Dermis microvascular lymphatic vessel endothelial cell (primary cell): ENCODE measurements at regions not wholly inside any gene's neighbourhood (a gene's known extent, or its start where the extent isn't known, plus 50 kb on each side); places are given as distances from the start of the nearest gene placed in this dataset.

Source experiments
- DNase-seq, 2 donors: peaks; one replicate each; pipeline versions ENCODE4 v3.0.0 to v3.0.0-alpha.2; 2010; ENCODE audit warnings: low read depth in 2 of 2

- DNase-seq, result no peak
Measured at GRCh38 chr1:69223156-69223555, 344.6 kb upstream of the LRRC7 start.

- DNase-seq, result no peak
Measured at GRCh38 chr1:69228501-69228900, 339.2 kb upstream of the LRRC7 start.

- no peak for DNase-seq
Measured at GRCh38 chr1:69230208-69230607, 337.5 kb upstream of the LRRC7 start.

- no peak for DNase-seq
Measured at GRCh38 chr1:69233463-69233862, 334.3 kb upstream of the LRRC7 start.

- no peak for DNase-seq
Measured at GRCh38 chr1:69244211-69244610, 323.5 kb upstream of the LRRC7 start.

- no peak for DNase-seq
Measured at GRCh38 chr1:69246109-69246508, 321.6 kb upstream of the LRRC7 start.

GRCh38 chr1:69246710-69247109 lies 321.0 kb upstream of the LRRC7 start:
- DNase-seq, result no peak

GRCh38 chr1:69252696-69253095 lies 315.0 kb upstream of the LRRC7 start:
- DNase-seq, result no peak

GRCh38 chr1:69256036-69256435 lies 311.7 kb upstream of the LRRC7 start:
- DNase-seq, result no peak

- no peak for DNase-seq
Measured at GRCh38 chr1:69258842-69259241, 308.9 kb upstream of the LRRC7 start.

GRCh38 chr1:69263921-69264391 lies 303.8 kb upstream of the LRRC7 start:
- DNase-seq, result no peak

GRCh38 chr1:69269491-69269890 lies 298.2 kb upstream of the LRRC7 start:
- no peak for DNase-seq

GRCh38 chr1:69271587-69272125 lies 296.1 kb upstream of the LRRC7 start:
- no peak for DNase-seq

GRCh38 chr1:69272684-69273083 lies 295.0 kb upstream of the LRRC7 start:
- DNase-seq, result no peak

- no peak for DNase-seq
Measured at GRCh38 chr1:69278923-69279322, 288.8 kb upstream of the LRRC7 start.

GRCh38 chr1:69283516-69283915 lies 284.2 kb upstream of the LRRC7 start:
- no peak for DNase-seq

- DNase-seq, result no peak
Measured at GRCh38 chr1:69284508-69284907, 283.2 kb upstream of the LRRC7 start.

GRCh38 chr1:69288416-69288815 lies 279.3 kb upstream of the LRRC7 start:
- DNase-seq, result no peak

- no peak for DNase-seq
Measured at GRCh38 chr1:69290291-69290690, 277.4 kb upstream of the LRRC7 start.

- no peak for DNase-seq
Measured at GRCh38 chr1:69291541-69291940, 276.2 kb upstream of the LRRC7 start.

GRCh38 chr1:69292833-69293232 lies 274.9 kb upstream of the LRRC7 start:
- DNase-seq, result no peak

GRCh38 chr1:69294171-69294570 lies 273.6 kb upstream of the LRRC7 start:
- no peak for DNase-seq

- DNase-seq, result no peak
Measured at GRCh38 chr1:69295265-69295664, 272.5 kb upstream of the LRRC7 start.

GRCh38 chr1:69305621-69306020 lies 262.1 kb upstream of the LRRC7 start:
- no peak for DNase-seq
